ENCODE measurements at regions not wholly inside any gene's neighbourhood (a gene's known extent, or its start where the extent isn't known, plus 50 kb on each side); places are given as distances from the start of the nearest gene placed in this dataset.
"Not testable (repeated sequence)": the region's sequence is repeated elsewhere in the genome, so short reads cannot be mapped to it uniquely, and the experiment has no call there.

GRCh38 chr20:40966516-40967185, 62.0 kb upstream of the TOP1 start:
- no peak for TF ChIP-seq EZH2 (IDR thresholded peaks at IDR 0.05; ENCODE audit: borderline replicate concordance, low read depth, low read length, poor library complexity, severe bottlenecking)
- TF ChIP-seq, protein P1, sequence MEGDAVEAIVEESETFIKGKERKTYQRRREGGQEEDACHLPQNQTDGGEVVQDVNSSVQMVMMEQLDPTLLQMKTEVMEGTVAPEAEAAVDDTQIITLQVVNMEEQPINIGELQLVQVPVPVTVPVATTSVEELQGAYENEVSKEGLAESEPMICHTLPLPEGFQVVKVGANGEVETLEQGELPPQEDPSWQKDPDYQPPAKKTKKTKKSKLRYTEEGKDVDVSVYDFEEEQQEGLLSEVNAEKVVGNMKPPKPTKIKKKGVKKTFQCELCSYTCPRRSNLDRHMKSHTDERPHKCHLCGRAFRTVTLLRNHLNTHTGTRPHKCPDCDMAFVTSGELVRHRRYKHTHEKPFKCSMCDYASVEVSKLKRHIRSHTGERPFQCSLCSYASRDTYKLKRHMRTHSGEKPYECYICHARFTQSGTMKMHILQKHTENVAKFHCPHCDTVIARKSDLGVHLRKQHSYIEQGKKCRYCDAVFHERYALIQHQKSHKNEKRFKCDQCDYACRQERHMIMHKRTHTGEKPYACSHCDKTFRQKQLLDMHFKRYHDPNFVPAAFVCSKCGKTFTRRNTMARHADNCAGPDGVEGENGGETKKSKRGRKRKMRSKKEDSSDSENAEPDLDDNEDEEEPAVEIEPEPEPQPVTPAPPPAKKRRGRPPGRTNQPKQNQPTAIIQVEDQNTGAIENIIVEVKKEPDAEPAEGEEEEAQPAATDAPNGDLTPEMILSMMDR (conservative IDR thresholded peaks at IDR 0.05; ENCODE audit: low read depth, low read length): no peak
- intact Hi-C loops (cut with micrococcal nuclease; ENCODE audit: unreplicated experiment): loop anchor here (5.0 kb wide), 1 partner anchor 111 kb away; no protein-coding TSS in a partner anchor
- Histone ChIP-seq H3K9me3 (ENCODE audit: low read depth, low read length, poor library complexity, severe bottlenecking) (no peaks in the 10 kb centered on the region), H3K36me3 (ENCODE audit: insufficient read depth, low read length, poor library complexity, severe bottlenecking) (no peaks in the 10 kb centered on the region), H3K4me3 (ENCODE audit: low read depth, low read length, poor library complexity, severe bottlenecking) (no peak overlapping the region), H3K27me3 (replicated peaks; ENCODE audit: insufficient read depth, low read depth, low read length, poor library complexity) (no peaks in the 10 kb centered on the region), H3K4me1 (ENCODE audit: insufficient read depth, low read length, poor library complexity, severe bottlenecking) (no peaks in the 10 kb centered on the region), H3K27ac (ENCODE audit: low read depth, low read length, poor library complexity, severe bottlenecking) (no peak overlapping the region)
- no TSS peak for BruUV-seq (replicated peaks)
- DNase-seq (ENCODE audit: low spot score): no peak
- POLR2A ChIA-PET (ENCODE audit: low non-redundant PET): no interaction called here
- CTCF ChIA-PET: interaction anchor here (1.2 kb wide), 1 partner anchor 266 kb away, joined by 5 read pairs; no protein-coding TSS in a partner anchor

GRCh38 chr20:40967700-40968099, 60.9 kb upstream of the TOP1 start:
- no peak for TF ChIP-seq EZH2 (IDR thresholded peaks at IDR 0.05; ENCODE audit: borderline replicate concordance, low read depth, low read length, poor library complexity, severe bottlenecking)
- TF ChIP-seq, protein P1 (conservative IDR thresholded peaks at IDR 0.05; ENCODE audit: low read depth, low read length): no peak
- ChIA-PET CTCF (interaction anchor here (0.6 to 1.8 kb wide), 3 partner anchors 61 to 128 kb away, joined by 3 to 19 read pairs (median 6); no protein-coding TSS in a partner anchor), POLR2A (ENCODE audit: low non-redundant PET) (no interaction called here)

DNA sequence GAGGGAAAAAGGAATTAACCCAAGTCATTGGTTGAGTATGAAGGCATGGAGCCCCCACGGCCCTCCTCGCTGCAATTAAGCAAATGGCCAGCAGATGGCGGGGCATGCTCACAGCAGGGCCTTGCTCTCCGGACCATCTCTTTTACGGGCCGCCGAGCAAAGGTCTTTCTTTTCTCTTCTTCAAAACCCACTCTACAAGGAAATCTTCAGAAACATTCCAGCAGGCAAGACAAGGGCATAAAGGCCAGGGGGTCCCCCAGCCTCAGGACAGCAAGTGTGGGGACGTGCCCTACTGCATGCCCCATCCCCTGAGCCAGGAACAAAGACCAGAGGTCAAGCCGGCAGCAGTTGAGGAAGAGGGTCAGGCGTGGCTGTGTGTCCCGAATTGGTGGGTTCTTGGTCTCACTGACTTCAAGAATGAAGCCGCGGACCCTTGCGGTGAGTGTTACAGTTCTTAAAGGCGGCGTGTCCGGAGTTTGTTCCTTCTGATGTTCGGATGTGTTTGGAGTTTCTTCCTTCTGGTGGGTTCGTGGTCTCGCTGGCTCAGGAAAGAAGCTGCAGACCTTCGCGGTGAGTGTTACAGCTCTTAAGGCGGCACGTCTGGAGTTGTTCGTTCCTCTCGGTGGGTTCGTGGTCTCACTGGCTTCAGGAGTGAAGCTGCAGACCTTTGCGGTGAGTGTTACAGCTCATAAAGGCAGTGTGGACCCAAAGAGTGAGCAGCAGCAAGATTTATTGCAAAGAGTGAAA, 59.6 kb upstream of the TOP1 start:
- H3K36me3 ChIP-seq (ENCODE audit: insufficient read depth, low read length, poor library complexity, severe bottlenecking); POLR2A ChIA-PET (ENCODE audit: low non-redundant PET); H3K9me3 ChIP-seq (ENCODE audit: low read depth, low read length, poor library complexity, severe bottlenecking); BruUV-seq (replicated peaks); H3K27ac ChIP-seq (ENCODE audit: low read depth, low read length, poor library complexity, severe bottlenecking); H3K27me3 ChIP-seq (replicated peaks; ENCODE audit: insufficient read depth, low read depth, low read length, poor library complexity); H3K4me1 ChIP-seq (ENCODE audit: insufficient read depth, low read length, poor library complexity, severe bottlenecking): not testable (repeated sequence)
- intact Hi-C loops (cut with micrococcal nuclease; ENCODE audit: unreplicated experiment): loop anchor here (1.0 to 5.0 kb wide), 4 partner anchors 108 to 371 kb away; partner anchors contain the start of gene LPIN3
- CTCF ChIA-PET: interaction anchor here (0.5 to 1.8 kb wide), 6 partner anchors 20 to 371 kb away, joined by 3 to 19 read pairs (median 5); no protein-coding TSS in a partner anchor
- TF ChIP-seq, protein P1 (conservative IDR thresholded peaks at IDR 0.05; ENCODE audit: low read depth, low read length): peak; percentile 96
- H3K4me3 ChIP-seq (ENCODE audit: low read depth, low read length, poor library complexity, severe bottlenecking): peak overlapping the region; percentile 42
- DNase-seq (ENCODE audit: low spot score): peak; percentile 83

More at GRCh38 chr20:40967700-40968099, 60.9 kb upstream of the TOP1 start:
- no TSS peak for BruUV-seq (replicated peaks)
- no peak for DNase-seq (ENCODE audit: low spot score)
- H3K27me3 ChIP-seq (replicated peaks; ENCODE audit: insufficient read depth, low read depth, low read length, poor library complexity): no peaks in the 10 kb centered on the region
- H3K9me3 ChIP-seq (ENCODE audit: low read depth, low read length, poor library complexity, severe bottlenecking): no peaks in the 10 kb centered on the region
- intact Hi-C loops (cut with micrococcal nuclease; ENCODE audit: unreplicated experiment): loop anchor here (1.0 to 5.0 kb wide), 4 partner anchors 110 to 373 kb away; partner anchors contain the start of gene LPIN3
- H3K36me3 ChIP-seq (ENCODE audit: insufficient read depth, low read length, poor library complexity, severe bottlenecking): no peaks in the 10 kb centered on the region
- H3K4me3 ChIP-seq (ENCODE audit: low read depth, low read length, poor library complexity, severe bottlenecking): no peak overlapping the region
- no peaks in the 10 kb centered on the region for H3K4me1 ChIP-seq (ENCODE audit: insufficient read depth, low read length, poor library complexity, severe bottlenecking)
- no peak overlapping the region for H3K27ac ChIP-seq (ENCODE audit: low read depth, low read length, poor library complexity, severe bottlenecking)

Data from A673 (cell line).